Naive thymus-derived CD4-positive, alpha-beta T cell (primary cell): ENCODE measurements at regions not wholly inside any gene's neighbourhood (a gene's known extent, or its start where the extent isn't known, plus 50 kb on each side); places are given as distances from the start of the nearest gene placed in this dataset.

Source experiments
- ATAC-seq: fragments of 150-1000 bp; cut with Tn5 transposase; 2 replicates; pipeline ENCODE4 v1.10.0; 2021; ENCODE audit warnings: mild to moderate bottlenecking, moderate library complexity
- CTCF ChIA-PET: fragments of 350-600 bp; sonication (Branson Sonifier 250); formaldehyde crosslinking; loops from one replicate; lab custom pipeline; 2021; ENCODE audit warnings: antibody characterized with exemption; lab: Charles Lee
- POLR2A ChIA-PET: fragments of 350-600 bp; sonication (Branson Sonifier 250); formaldehyde crosslinking; loops from one replicate; lab custom pipeline; 2021; ENCODE audit warnings: antibody characterized with exemption, inconsistent platforms; lab: Charles Lee
- DNase-seq, 9 donors: peaks; one replicate each; pipeline versions ENCODE4 v3.0.0 to v3.0.0-alpha.2; 2020 to 2022; ENCODE audit warnings: mixed read lengths in 1 of 9
- H3K27ac ChIP-seq: one replicate; pipeline ENCODE4 v1.7.0; 2013; ENCODE audit warnings: mild to moderate bottlenecking, low read depth, low read length, moderate library complexity
- H3K27me3 ChIP-seq, 2 donors: one replicate each; pipeline ENCODE4 v1.7.0; 2013; ENCODE audit warnings: low read length in 2 of 2, mild to moderate bottlenecking in 2 of 2, moderate library complexity in 2 of 2; ENCODE audit not compliant: control insufficient read depth in 2 of 2, insufficient read depth in 2 of 2
- H3K36me3 ChIP-seq, 3 experiments: 1 replicate in 2 of 3; 2 replicates in 1 of 3; pipeline ENCODE4 v1.7.0; 2013; ENCODE audit warnings: low read length in 3 of 3, mild to moderate bottlenecking in 3 of 3, moderate library complexity in 1 of 3; ENCODE audit not compliant: insufficient read depth in 3 of 3, control insufficient read depth in 2 of 3
- H3K4me1 ChIP-seq, 2 donors: one replicate each; pipeline ENCODE4 v1.7.0; 2013; ENCODE audit warnings: low read length in 2 of 2, mild to moderate bottlenecking in 2 of 2, moderate library complexity in 1 of 2; ENCODE audit not compliant: control insufficient read depth in 2 of 2, insufficient read depth in 2 of 2
- H3K4me3 ChIP-seq: 2 replicates; pipeline ENCODE4 v1.7.0; 2013; ENCODE audit warnings: mild to moderate bottlenecking, low read length
- H3K9me3 ChIP-seq, 3 experiments: 1 replicate in 2 of 3; 2 replicates in 1 of 3; pipeline ENCODE4 v1.7.0; 2013; ENCODE audit warnings: low read length in 3 of 3; ENCODE audit not compliant: control insufficient read depth in 2 of 3
- H3K27ac Mint-ChIP-seq, 9 donors: one replicate each; pipeline ENCODE4 v1.8.0; 2020 to 2022; ENCODE audit warnings: mixed read lengths in 9 of 9, mild to moderate bottlenecking in 8 of 9, moderate library complexity in 5 of 9, inconsistent platforms in 2 of 9
- H3K27me3 Mint-ChIP-seq, 5 donors: one replicate each; pipeline ENCODE4 v1.8.0; 2021 to 2022; ENCODE audit warnings: mixed read lengths in 5 of 5, mild to moderate bottlenecking in 1 of 5
- H3K36me3 Mint-ChIP-seq, 5 donors: one replicate each; pipeline ENCODE4 v1.8.0; 2020 to 2022; ENCODE audit warnings: mixed read lengths in 5 of 5, mild to moderate bottlenecking in 3 of 5, inconsistent platforms in 1 of 5
- H3K4me1 Mint-ChIP-seq, 7 donors: one replicate each; pipeline ENCODE4 v1.8.0; 2020 to 2022; ENCODE audit warnings: mixed read lengths in 7 of 7, mild to moderate bottlenecking in 3 of 7, inconsistent platforms in 1 of 7
- H3K4me3 Mint-ChIP-seq, 10 donors: one replicate each; pipeline ENCODE4 v1.8.0; 2020 to 2022; ENCODE audit warnings: mild to moderate bottlenecking in 10 of 10, mixed read lengths in 10 of 10, moderate library complexity in 6 of 10, inconsistent platforms in 2 of 10
- H3K9me3 Mint-ChIP-seq, 11 donors: one replicate each; pipeline ENCODE4 v1.8.0; 2020 to 2022; ENCODE audit warnings: mixed read lengths in 11 of 11, mild to moderate bottlenecking in 4 of 11, inconsistent platforms in 1 of 11, moderate library complexity in 1 of 11
- intact Hi-C, 2 donors: fragments of 100-400 bp; cut with micrococcal nuclease; formaldehyde crosslinking; loops; one replicate each; pipeline ENCODE4 v1.15.1; 2023

DNA sequence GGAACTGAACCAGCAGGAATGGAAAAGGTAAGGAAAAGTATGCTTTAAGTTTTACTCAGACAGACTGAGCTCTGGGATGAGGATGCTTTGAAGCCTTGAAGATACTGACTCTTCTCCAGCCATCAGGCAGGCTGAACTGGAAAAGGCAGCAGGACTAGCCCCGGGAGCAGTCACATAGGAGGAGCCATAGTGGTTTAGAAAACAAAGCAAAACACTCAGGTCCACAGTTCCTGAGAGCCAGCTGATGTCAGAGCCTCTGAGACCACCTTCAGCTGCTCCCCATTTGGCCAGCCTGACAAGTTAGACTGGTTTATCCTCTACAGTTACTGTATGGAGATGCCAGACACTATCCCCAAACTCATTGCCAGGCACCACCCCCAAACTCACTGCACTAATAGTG lies 167.9 kb upstream of the CPEB2 start:
- Histone ChIP-seq H3K9me3 (no peaks in the 10 kb centered on the region), H3K27me3 (no peaks in the 10 kb centered on the region), H3K36me3 (no peaks in the 10 kb centered on the region), H3K27ac (no peak overlapping the region), H3K4me1 (no peaks in the 10 kb centered on the region), H3K4me3 (no peak overlapping the region)
- POLR2A ChIA-PET: no interaction called here
- Mint-ChIP-seq H3K36me3 (no peaks in the 10 kb centered on the region), H3K27me3 (peaks cover 0 to 5% (median 0%) of the 10 kb centered on the region in 5 donors), H3K27ac (no peak overlapping the region), H3K4me3 (no peak overlapping the region), H3K4me1 (no peaks in the 10 kb centered on the region), H3K9me3 (peaks cover 0 to 4% (median 0%) of the 10 kb centered on the region in 11 donors)
- intact Hi-C loops: no loop called here
- CTCF ChIA-PET: no interaction called here
- DNase-seq: no peak
- no peak for ATAC-seq

DNA sequence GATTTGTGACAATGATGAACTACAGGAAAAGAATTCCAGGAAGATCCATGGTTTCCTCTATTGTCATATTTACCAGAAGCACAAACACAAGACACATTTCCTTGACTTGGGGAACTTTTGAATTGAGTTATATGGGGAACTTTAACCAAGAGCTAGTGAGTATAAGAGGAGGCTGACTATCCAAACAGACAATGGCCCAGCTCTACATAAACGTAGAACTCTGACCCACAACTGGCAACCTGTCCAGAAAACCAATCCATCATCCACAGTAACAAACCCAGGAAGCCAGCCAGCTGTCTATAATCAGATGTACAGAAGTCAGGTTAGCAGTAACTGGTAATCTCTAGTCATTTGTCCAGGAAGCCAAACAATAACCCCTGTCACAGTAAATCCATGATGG lies 167.0 kb upstream of the CPEB2 start:
- Mint-ChIP-seq H3K4me1 (no peaks in the 10 kb centered on the region), H3K4me3 (no peak overlapping the region), H3K27ac (no peak overlapping the region), H3K27me3 (peaks cover 0 to 6% (median 0%) of the 10 kb centered on the region in 5 donors), H3K9me3 (peaks cover 0 to 4% (median 0%) of the 10 kb centered on the region in 11 donors), H3K36me3 (no peaks in the 10 kb centered on the region)
- no peaks in the 10 kb centered on the region for H3K9me3 ChIP-seq
- no peak for DNase-seq
- POLR2A ChIA-PET: no interaction called here
- intact Hi-C loops: no loop called here
- H3K36me3 ChIP-seq: no peaks in the 10 kb centered on the region
- H3K27me3 ChIP-seq: no peaks in the 10 kb centered on the region
- CTCF ChIA-PET: no interaction called here
- H3K4me3 ChIP-seq: no peak overlapping the region
- H3K27ac ChIP-seq: no peak overlapping the region
- H3K4me1 ChIP-seq: no peaks in the 10 kb centered on the region
- ATAC-seq: no peak

DNA sequence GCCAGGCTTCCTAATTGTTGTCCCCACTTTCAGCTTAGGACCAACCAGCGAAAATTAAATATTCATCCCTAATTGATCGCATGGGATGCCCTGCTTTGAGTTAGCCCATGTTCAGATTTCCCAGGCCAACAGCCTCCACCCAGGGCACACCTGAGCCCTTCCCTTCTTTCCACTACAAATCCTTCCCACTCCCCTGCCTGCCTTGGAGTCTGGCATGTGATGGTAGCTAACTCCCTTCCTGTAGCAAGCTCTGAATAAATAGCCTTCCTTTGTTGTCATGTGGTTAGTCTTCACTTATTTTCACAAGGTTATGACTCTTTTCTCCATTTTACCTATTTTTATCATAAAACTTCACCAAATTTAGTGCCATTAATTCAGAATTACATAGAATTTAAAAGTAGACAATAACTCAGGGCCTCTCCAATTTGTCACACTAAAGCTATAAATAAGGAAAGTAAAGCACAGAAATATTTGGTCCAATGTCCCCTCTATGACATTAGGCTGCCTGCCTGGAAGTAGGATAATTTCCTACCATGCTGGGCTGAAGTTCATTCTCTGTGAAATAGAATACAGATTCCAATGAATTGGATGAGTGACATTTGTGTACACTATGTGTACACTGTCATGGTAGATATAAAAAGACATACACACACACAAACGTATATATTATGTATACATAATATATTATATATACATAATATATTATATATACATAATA lies 166.4 kb upstream of the CPEB2 start:
- H3K9me3 ChIP-seq: no peaks in the 10 kb centered on the region
- no peak overlapping the region for H3K27ac ChIP-seq
- ATAC-seq (no peak), DNase-seq (no peak)
- intact Hi-C loops: no loop called here
- no peaks in the 10 kb centered on the region for H3K4me1 Mint-ChIP-seq
- H3K27me3 Mint-ChIP-seq: peaks cover 0 to 6% (median 0%) of the 10 kb centered on the region in 5 donors
- ChIA-PET POLR2A (no interaction called here), CTCF (no interaction called here)
- peaks cover 0 to 4% (median 0%) of the 10 kb centered on the region in 11 donors for H3K9me3 Mint-ChIP-seq
- no peak overlapping the region for H3K4me3 Mint-ChIP-seq
- no peaks in the 10 kb centered on the region for H3K36me3 ChIP-seq
- H3K4me1 ChIP-seq: no peaks in the 10 kb centered on the region
- H3K27me3 ChIP-seq: no peaks in the 10 kb centered on the region
- no peak overlapping the region for H3K27ac Mint-ChIP-seq
- H3K36me3 Mint-ChIP-seq: no peaks in the 10 kb centered on the region
- no peak overlapping the region for H3K4me3 ChIP-seq

DNA sequence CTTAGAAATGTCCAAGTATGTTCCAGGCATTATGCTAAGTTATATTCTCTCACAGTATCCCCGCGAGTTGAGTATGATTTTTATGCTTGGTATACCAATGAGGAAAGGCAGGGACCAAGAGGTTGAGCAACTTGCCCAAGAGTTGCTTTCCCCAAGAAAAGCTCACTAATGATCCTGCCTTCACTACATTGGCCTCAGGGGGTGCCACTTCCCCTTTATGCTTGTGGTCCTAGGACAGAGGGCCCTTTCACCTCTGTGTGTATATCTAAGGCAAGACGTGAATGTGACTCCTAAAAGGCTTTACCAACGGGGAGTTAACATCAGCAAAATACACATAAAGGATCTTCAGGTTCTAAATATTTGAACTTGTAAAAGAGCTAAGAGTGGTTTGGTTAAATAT lies 164.4 kb upstream of the CPEB2 start:
- Histone ChIP-seq H3K9me3 (no peaks in the 10 kb centered on the region), H3K4me1 (no peaks in the 10 kb centered on the region), H3K4me3 (no peak overlapping the region), H3K36me3 (no peaks in the 10 kb centered on the region), H3K27ac (no peak overlapping the region), H3K27me3 (no peaks in the 10 kb centered on the region)
- CTCF ChIA-PET: no interaction called here
- intact Hi-C loops: no loop called here
- peaks cover 0 to 12% (median 0%) of the 10 kb centered on the region in 5 donors for H3K27me3 Mint-ChIP-seq
- H3K4me3 Mint-ChIP-seq: no peak overlapping the region
- H3K9me3 Mint-ChIP-seq: peaks cover 0 to 8% (median 3%) of the 10 kb centered on the region in 11 donors
- no peak overlapping the region for H3K27ac Mint-ChIP-seq
- no peaks in the 10 kb centered on the region for H3K36me3 Mint-ChIP-seq
- DNase-seq: no peak
- POLR2A ChIA-PET: no interaction called here
- H3K4me1 Mint-ChIP-seq: no peaks in the 10 kb centered on the region
- ATAC-seq: no peak

DNA sequence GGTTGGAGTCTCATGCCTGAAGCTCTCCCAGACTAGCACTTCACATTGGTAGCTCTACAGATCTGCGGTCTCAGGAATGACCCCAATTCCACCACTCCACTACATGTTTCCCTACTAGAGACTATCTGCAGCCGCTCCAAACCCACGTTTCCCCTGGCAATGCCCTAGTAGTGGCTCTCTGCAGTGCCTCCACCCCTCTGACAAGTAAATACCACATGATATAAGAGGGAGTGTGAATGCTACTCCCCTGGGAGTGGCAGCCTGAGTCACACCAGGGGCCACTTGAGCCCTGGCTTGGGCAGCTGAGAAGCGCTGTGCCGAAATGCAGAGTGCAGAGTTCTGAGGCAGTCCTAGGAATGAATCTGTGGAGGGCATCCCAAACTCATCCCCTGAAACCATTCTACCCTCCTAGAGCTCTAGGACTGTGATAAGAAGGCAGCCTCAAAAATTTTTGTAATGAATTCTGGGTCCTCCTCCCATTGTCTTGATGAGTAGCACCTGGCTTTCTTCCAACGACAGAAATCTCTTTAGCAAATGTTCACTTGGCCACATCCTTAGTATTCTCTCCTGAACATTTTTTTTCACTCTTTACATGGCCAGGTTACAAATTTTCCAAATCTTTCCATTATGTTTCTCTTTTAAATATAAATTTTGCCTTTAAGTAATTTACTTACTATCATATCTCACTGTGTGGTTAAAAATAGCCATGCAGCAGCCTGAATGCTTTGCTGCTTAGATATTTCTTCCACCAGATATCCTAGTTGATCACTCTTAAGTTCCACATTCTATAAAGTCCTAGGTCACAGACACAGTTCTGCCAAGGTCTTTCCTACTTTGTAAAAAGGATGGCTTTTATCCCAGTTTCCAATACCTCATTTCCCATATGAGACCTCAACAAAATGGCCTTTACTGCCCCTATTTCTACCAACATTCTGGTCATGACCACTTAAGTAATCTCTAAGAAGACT lies 160.2 kb upstream of the CPEB2 start:
- ChIA-PET POLR2A (no interaction called here), CTCF (no interaction called here)
- Mint-ChIP-seq H3K27ac (no peak overlapping the region), H3K9me3 (peaks cover 0 to 5% (median 4%) of the 10 kb centered on the region in 11 donors), H3K4me3 (no peak overlapping the region), H3K27me3 (peaks cover 0 to 12% (median 0%) of the 10 kb centered on the region in 5 donors), H3K36me3 (peaks cover 0 to 1% (median 0%) of the 10 kb centered on the region in 5 donors), H3K4me1 (no peaks in the 10 kb centered on the region)
- DNase-seq (no peak), ATAC-seq (no peak)
- Histone ChIP-seq H3K27me3 (no peaks in the 10 kb centered on the region), H3K36me3 (no peaks in the 10 kb centered on the region), H3K9me3 (no peaks in the 10 kb centered on the region), H3K27ac (no peak overlapping the region), H3K4me1 (no peaks in the 10 kb centered on the region), H3K4me3 (no peak overlapping the region)
- intact Hi-C loops: no loop called here

DNA sequence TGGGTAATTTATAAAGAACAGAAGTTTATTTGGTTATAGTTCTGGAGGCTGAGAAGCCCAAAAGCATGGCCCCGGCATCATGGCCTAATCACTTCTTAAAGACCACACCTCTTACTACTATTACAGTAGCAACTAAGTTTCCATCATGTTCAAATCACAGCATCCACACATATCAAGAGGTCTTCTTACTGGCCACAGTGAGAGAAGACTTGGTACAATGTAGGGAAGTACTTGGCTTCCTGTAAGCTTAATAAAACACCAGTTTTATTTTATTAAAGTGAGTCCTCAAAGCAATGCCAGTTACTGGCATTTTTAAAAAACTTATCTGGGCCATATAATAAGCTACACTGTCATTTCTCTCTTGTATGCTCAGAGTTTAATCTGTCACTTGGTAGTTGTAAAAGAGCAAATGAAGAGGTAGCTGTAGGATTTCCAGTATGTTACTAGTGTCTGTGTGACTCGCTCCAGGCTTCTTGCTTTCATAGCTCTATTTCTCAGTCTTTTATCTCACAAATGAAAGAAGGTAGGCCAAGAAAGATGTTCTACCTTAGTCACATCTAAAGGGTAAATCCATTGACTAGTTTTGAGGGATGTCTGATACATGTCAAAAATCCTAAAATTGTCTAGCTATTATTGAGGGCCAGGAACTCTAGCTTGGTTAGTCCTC lies 159.2 kb upstream of the CPEB2 start:
- Histone ChIP-seq H3K36me3 (no peaks in the 10 kb centered on the region), H3K4me3 (no peak overlapping the region), H3K4me1 (no peaks in the 10 kb centered on the region), H3K27me3 (no peaks in the 10 kb centered on the region), H3K9me3 (no peaks in the 10 kb centered on the region), H3K27ac (no peak overlapping the region)
- Mint-ChIP-seq H3K27me3 (peaks cover 0 to 12% (median 0%) of the 10 kb centered on the region in 5 donors), H3K4me3 (no peak overlapping the region), H3K9me3 (peaks cover 0 to 5% (median 4%) of the 10 kb centered on the region in 11 donors), H3K36me3 (peaks cover 0 to 1% (median 0%) of the 10 kb centered on the region in 5 donors), H3K27ac (no peak overlapping the region), H3K4me1 (no peaks in the 10 kb centered on the region)
- DNase-seq: no peak
- POLR2A ChIA-PET: no interaction called here
- intact Hi-C loops: no loop called here
- no peak for ATAC-seq
- CTCF ChIA-PET: no interaction called here
